ENCODE measurements at regions not wholly inside any gene's neighbourhood (a gene's known extent, or its start where the extent isn't known, plus 50 kb on each side); places are given as distances from the start of the nearest gene placed in this dataset.

- TF ChIP-seq JUND (IDR thresholded peaks at IDR 0.05; ENCODE audit: low read length) = no peak
- TF ChIP-seq FOSL1 (IDR thresholded peaks at IDR 0.05; ENCODE audit: insufficient read depth, low read depth, low read length) = no peak
- no peak for TF ChIP-seq GTF2F1 (IDR thresholded peaks at IDR 0.05; ENCODE audit: borderline replicate concordance, low read depth, low read length)
These were observed 81.1 kb upstream of the PRKG1 start (continued) for GRCh38 chr10:50992972-50993766.

Measured in H1 (cell line).